Mammary epithelial cell (primary cell): ENCODE measurements at regions not wholly inside any gene's neighbourhood (a gene's known extent, or its start where the extent isn't known, plus 50 kb on each side); places are given as distances from the start of the nearest gene placed in this dataset.

ENCODE experiments used
- CTCF ChIP-seq, 2 donors: IDR thresholded peaks in 1 of 2; conservative IDR thresholded peaks in 1 of 2; 2 replicates each; pipeline ENCODE4 v1.5.1; 2011 to 2012; ENCODE audit warnings: inconsistent platforms in 2 of 2, low read length in 2 of 2, mild to moderate bottlenecking in 2 of 2, control low read depth in 1 of 2, low read depth in 1 of 2; ENCODE audit not compliant: insufficient read depth in 1 of 2; ENCODE audit errors: extremely low read depth in 1 of 2
- EZH2 ChIP-seq: IDR thresholded peaks from 2 replicates; pipeline ENCODE4 v1.6.1; 2012; ENCODE audit warnings: low read length, inconsistent platforms, borderline replicate concordance

DNA sequence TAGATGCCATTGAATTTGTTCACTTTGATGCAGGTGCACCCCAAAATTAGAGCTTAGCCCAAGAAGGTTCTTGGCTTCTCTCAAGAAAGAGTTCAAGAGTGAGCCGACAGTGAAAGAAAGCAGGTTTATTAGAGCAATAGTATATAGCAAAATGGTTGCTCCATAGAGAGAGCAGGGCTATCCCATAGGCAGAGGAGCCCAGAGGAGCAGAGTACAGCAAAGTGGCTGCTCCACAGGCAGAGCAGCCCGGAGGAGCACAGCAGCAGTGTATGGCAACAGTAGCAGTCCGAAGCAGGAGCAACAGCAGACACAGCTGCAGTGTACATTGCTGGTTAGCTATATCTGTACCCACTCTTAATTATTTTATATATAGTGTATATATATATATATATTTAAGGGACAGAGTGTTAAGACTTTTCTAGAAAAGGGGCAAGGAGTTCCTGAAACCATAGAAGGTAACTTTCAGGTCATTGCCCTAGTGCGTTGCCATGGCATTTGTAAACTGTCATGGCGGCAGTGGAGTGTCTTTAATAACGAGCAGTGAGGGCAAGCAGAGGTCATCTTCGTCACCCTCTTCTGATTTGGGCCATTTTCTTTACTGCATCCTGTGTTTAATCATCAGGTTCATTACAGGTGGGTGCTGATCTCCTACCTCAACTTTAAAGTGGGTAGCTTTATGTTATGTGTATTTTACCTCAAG is 222.7 kb downstream of the CYB561 start:
- TF ChIP-seq CTCF (conservative IDR thresholded peaks at IDR 0.05 in 1 of 2, IDR thresholded peaks at IDR 0.05 in 1 of 2; ENCODE audit: extremely low read depth in 1 of 2, insufficient read depth in 1 of 2, low read depth in 1 of 2, low read length in 2 of 2), result no peak
- no peak for TF ChIP-seq EZH2
